H1 (cell line): ENCODE measurements at regions not wholly inside any gene's neighbourhood (a gene's known extent, or its start where the extent isn't known, plus 50 kb on each side); places are given as distances from the start of the nearest gene placed in this dataset.

Experiments
- CTCF ChIA-PET: fragments of 300-600 bp; sonication (Branson Sonifier 250); formaldehyde crosslinking; loops from one replicate; lab custom pipeline; 2021; ENCODE audit not compliant: partially characterized antibody; lab: Charles Lee
- POLR2A ChIA-PET: fragments of 300-600 bp; sonication (Branson Sonifier 250); formaldehyde crosslinking; loops from one replicate; lab custom pipeline; 2021; ENCODE audit warnings: inconsistent platforms; ENCODE audit not compliant: partially characterized antibody; lab: Charles Lee
- DNase-seq, 2 experiments: peaks; one replicate each; pipeline versions ENCODE4 v3.0.0 to v3.0.0-alpha.2; 2010 to 2022; ENCODE audit warnings: low spot score in 2 of 2, low read depth in 1 of 2, mixed read lengths in 1 of 2
- FAIRE-seq: peaks from 2 replicates; lab custom pipeline; 2011; peaks lifted over from hg19 to GRCh38; lab: Jason Lieb, UNC
- H2AFZ ChIP-seq: 2 replicates; pipeline ENCODE4 v1.8.1; 2012; ENCODE audit warnings: low read length, inconsistent platforms
- H2AK5ac ChIP-seq: 2 replicates; pipeline ENCODE4 v1.6.1; 2013; ENCODE audit warnings: low read depth, low read length
- H2BK120ac ChIP-seq: replicated peaks from 2 replicates; pipeline ENCODE3; 2013; ENCODE audit warnings: low read depth, low read length, inconsistent platforms
- H2BK12ac ChIP-seq: 2 replicates; pipeline ENCODE4 v1.6.1; 2013; ENCODE audit warnings: low read depth, low read length
- H2BK15ac ChIP-seq: 2 replicates; pipeline ENCODE4 v1.6.1; 2013; ENCODE audit warnings: low read length
- H2BK20ac ChIP-seq: 2 replicates; pipeline ENCODE4 v1.6.1; 2013; ENCODE audit warnings: low read length
- H2BK5ac ChIP-seq: 2 replicates; pipeline ENCODE4 v1.6.1; 2013; ENCODE audit warnings: low read depth, low read length
- H3K14ac ChIP-seq: 2 replicates; pipeline ENCODE4 v1.6.1; 2013; ENCODE audit warnings: inconsistent platforms; ENCODE audit not compliant: insufficient read length
- H3K18ac ChIP-seq: 2 replicates; pipeline ENCODE4 v1.6.1; 2013; ENCODE audit warnings: low read length; ENCODE audit errors: extremely low read depth
- H3K23ac ChIP-seq: 2 replicates; pipeline ENCODE4 v1.6.1; 2013; ENCODE audit warnings: inconsistent platforms; ENCODE audit not compliant: insufficient read length
- H3K23me2 ChIP-seq: 2 replicates; pipeline ENCODE4 v1.6.1; 2013; ENCODE audit warnings: low read depth, low read length
- H3K27ac ChIP-seq: 2 replicates; pipeline ENCODE4 v1.6.1; 2011; ENCODE audit warnings: low read depth, low read length, inconsistent platforms
- H3K27me3 ChIP-seq, 4 experiments: replicated peaks in 1 of 4; 1 replicate in 1 of 4; 2 replicates in 3 of 4; pipeline versions ENCODE4 v1.6.1 to v1.8.1; 2011 to 2013; ENCODE audit warnings: low read length in 3 of 4, mild to moderate bottlenecking in 3 of 4, inconsistent platforms in 2 of 4, mixed read lengths in 2 of 4, moderate library complexity in 1 of 4; ENCODE audit not compliant: control insufficient read depth in 3 of 4, insufficient read depth in 3 of 4; ENCODE audit errors: extremely low read depth in 1 of 4
- H3K36me3 ChIP-seq, 4 experiments: 2 replicates each; pipeline versions ENCODE4 v1.6.1 to v1.8.1; 2011 to 2013; ENCODE audit warnings: mild to moderate bottlenecking in 4 of 4, low read length in 3 of 4, moderate library complexity in 2 of 4, control low read depth in 1 of 4, inconsistent platforms in 1 of 4; ENCODE audit not compliant: insufficient read depth in 4 of 4, control insufficient read depth in 2 of 4
- H3K4ac ChIP-seq: replicated peaks from 2 replicates; pipeline ENCODE3; 2013; ENCODE audit warnings: low read length, low read depth, mixed read lengths, inconsistent platforms; ENCODE audit not compliant: insufficient read length
- H3K4me1 ChIP-seq, 4 experiments: replicated peaks in 1 of 4; 1 replicate in 1 of 4; 2 replicates in 3 of 4; pipeline versions ENCODE4 v1.6.1 to v1.8.1; 2011 to 2013; ENCODE audit warnings: low read length in 3 of 4, inconsistent platforms in 2 of 4, mixed read lengths in 1 of 4; ENCODE audit not compliant: insufficient read depth in 4 of 4, control insufficient read depth in 3 of 4
- H3K4me2 ChIP-seq, 2 experiments: 2 replicates each; pipeline versions ENCODE4 v1.6.1 to v1.8.1; 2011 to 2013; ENCODE audit warnings: low read depth in 2 of 2, low read length in 2 of 2, control low read depth in 1 of 2, inconsistent platforms in 1 of 2, mild to moderate bottlenecking in 1 of 2; ENCODE audit not compliant: insufficient read depth in 1 of 2
- H3K4me3 ChIP-seq, 4 experiments: fragments of 200-600, 300-600 bp in 1 of 4; sonication (generic), shearing (Covaris generic), sonication (Bioruptor Twin) in 1 of 4; 2 replicates each; pipeline versions ENCODE4 v1.5.1 to v1.8.1; 2011 to 2016; ENCODE audit warnings: low read length in 4 of 4, low read depth in 3 of 4, control low read depth in 2 of 4, inconsistent platforms in 2 of 4, mild to moderate bottlenecking in 2 of 4, mixed read lengths in 1 of 4, moderate library complexity in 1 of 4; ENCODE audit not compliant: insufficient read depth in 2 of 4; ENCODE audit errors: extremely low read depth in 1 of 4
- H3K56ac ChIP-seq: replicated peaks from 2 replicates; pipeline ENCODE3; 2013; ENCODE audit warnings: low read depth, mild to moderate bottlenecking, mixed read lengths, low read length, inconsistent platforms; ENCODE audit not compliant: insufficient read length
- H3K79me1 ChIP-seq: 2 replicates; pipeline ENCODE4 v1.6.1; 2013; ENCODE audit warnings: low read depth, low read length, control low read depth
- H3K79me2 ChIP-seq, 2 experiments: 2 replicates each; pipeline versions ENCODE4 v1.6.1 to v1.8.1; 2012 to 2013; ENCODE audit warnings: low read length in 2 of 2, mild to moderate bottlenecking in 2 of 2, inconsistent platforms in 1 of 2; ENCODE audit not compliant: insufficient read depth in 2 of 2, control insufficient read depth in 1 of 2
- H3K9ac ChIP-seq, 4 experiments: replicated peaks in 1 of 4; 1 replicate in 1 of 4; 2 replicates in 3 of 4; pipeline versions ENCODE4 v1.6.1 to v1.8.1; 2011 to 2013; ENCODE audit warnings: low read depth in 3 of 4, low read length in 3 of 4, control low read depth in 2 of 4, mild to moderate bottlenecking in 2 of 4, moderate library complexity in 2 of 4, inconsistent platforms in 1 of 4; ENCODE audit errors: extremely low read depth in 1 of 4
- H3K9me3 ChIP-seq, 2 experiments: 2 replicates each; pipeline versions ENCODE4 v1.6.1 to v1.8.1; 2012 to 2013; ENCODE audit warnings: mild to moderate bottlenecking in 2 of 2, moderate library complexity in 2 of 2, control low read depth in 1 of 2, inconsistent platforms in 1 of 2, low read depth in 1 of 2, low read length in 1 of 2, mixed read lengths in 1 of 2; ENCODE audit not compliant: insufficient read depth in 2 of 2
- H4K20me1 ChIP-seq, 2 experiments: replicated peaks in 1 of 2; 2 replicates each; pipeline versions ENCODE3 to v1.8.1; 2011 to 2013; ENCODE audit warnings: inconsistent platforms in 2 of 2, low read length in 2 of 2, mild to moderate bottlenecking in 1 of 2; ENCODE audit not compliant: insufficient read depth in 2 of 2, control insufficient read depth in 1 of 2
- H4K5ac ChIP-seq: 2 replicates; pipeline ENCODE4 v1.6.1; 2013; ENCODE audit warnings: low read length, low read depth, mixed read lengths, inconsistent platforms; ENCODE audit not compliant: insufficient read length
- H4K8ac ChIP-seq: 2 replicates; pipeline ENCODE4 v1.8.0; 2013; ENCODE audit warnings: mild to moderate bottlenecking, moderate library complexity, low read length, inconsistent platforms; ENCODE audit not compliant: insufficient read depth; ENCODE audit errors: extremely low read depth
- H4K91ac ChIP-seq: replicated peaks from 2 replicates; pipeline ENCODE3; 2013; ENCODE audit warnings: low read length, mixed read lengths, inconsistent platforms; ENCODE audit not compliant: insufficient read length
- CBX5 ChIP-seq: fragments of 300-800, 300-1000 bp; sonication (generic); IDR thresholded peaks from 2 replicates; pipeline ENCODE4 v1.7.1; 2016; ENCODE audit warnings: antibody characterized with exemption, low read length, low read depth
- CEBPB ChIP-seq: IDR thresholded peaks from 2 replicates; pipeline ENCODE4 v1.6.1; 2012; ENCODE audit warnings: low read depth, low read length
- GABPA ChIP-seq: IDR thresholded peaks from 2 replicates; pipeline ENCODE4 v1.6.1; 2011; ENCODE audit warnings: mild to moderate bottlenecking, low read length, moderate library complexity, borderline replicate concordance; ENCODE audit not compliant: insufficient read depth
- POU5F1 ChIP-seq: IDR thresholded peaks from 2 replicates; pipeline ENCODE4 v1.6.1; 2011; ENCODE audit warnings: low read depth, mild to moderate bottlenecking, low read length, moderate library complexity
- TAF1 ChIP-seq: IDR thresholded peaks from 2 replicates; pipeline ENCODE4 v1.6.1; 2011; ENCODE audit warnings: mild to moderate bottlenecking, low read depth, low read length
- WGBS, 2 experiments: shearing (Covaris generic) in 1 of 2; methylation state at CpG; one replicate each; pipeline versions ENCODE4 v1.1.6 to v1.1.7; 2013 to 2015; ENCODE audit warnings: low lambda C conversion rate in 2 of 2, mixed read lengths in 2 of 2, inconsistent platforms in 1 of 2, low coverage in 1 of 2, missing lambda C conversion rate in 1 of 2; ENCODE audit not compliant: insufficient replicate concordance in 2 of 2, insufficient coverage in 1 of 2, insufficient read length in 1 of 2; ENCODE audit errors: extremely low coverage in 1 of 2, missing lambda C conversion rate in 1 of 2; 5-methylcytosine and 5-hydroxymethylcytosine counted together
- TF ChIP-seq, protein P1 (sequence below): IDR thresholded peaks from 2 replicates; pipeline ENCODE4 v1.6.1; 2012; ENCODE audit warnings: inconsistent platforms

DNA sequence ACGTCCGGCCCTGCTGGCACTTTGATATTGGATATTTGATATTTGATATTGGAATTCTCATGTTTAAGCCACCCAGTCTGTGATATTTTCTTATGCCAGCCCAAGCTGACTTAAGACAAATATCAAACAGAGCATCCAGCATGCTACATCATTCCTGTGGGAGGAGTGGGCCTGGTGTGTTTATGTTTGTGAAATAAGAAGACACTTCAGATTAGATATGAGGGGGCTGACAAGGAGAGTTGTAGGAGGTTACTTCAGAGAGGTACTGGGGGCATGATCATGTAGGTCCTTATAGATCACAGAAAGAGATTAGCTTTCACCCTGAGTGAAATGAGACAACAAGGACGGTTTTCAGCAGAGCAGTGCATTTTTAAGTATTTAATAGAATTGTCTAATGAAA lies 382.9 kb downstream of the SEMA3D start:
- Histone ChIP-seq H3K56ac (no peak overlapping the region), H2BK5ac (no peak overlapping the region), H3K9me3 (no peaks in the 10 kb centered on the region), H3K4me3 (no peak overlapping the region), H3K23ac (no peak overlapping the region), H3K36me3 (no peaks in the 10 kb centered on the region), H4K5ac (no peak overlapping the region), H3K14ac (no peak overlapping the region), H3K79me2 (no peaks in the 10 kb centered on the region), H2BK120ac (no peak overlapping the region), H4K8ac (no peak overlapping the region), H4K20me1 (no peaks in the 10 kb centered on the region), H3K4me1 (peaks cover 0 to 3% (median 0%) of the 10 kb centered on the region in 4 experiments; a peak in 1 of 7 replicates), H3K4ac (no peak overlapping the region), H2AK5ac (no peak overlapping the region), H3K9ac (no peak overlapping the region), H3K79me1 (no peaks in the 10 kb centered on the region), H2AFZ (no peak overlapping the region), H4K91ac (no peak overlapping the region), H3K27me3 (no peaks in the 10 kb centered on the region), H2BK15ac (no peak overlapping the region), H2BK20ac (no peak overlapping the region), H2BK12ac (no peak overlapping the region), H3K18ac (no peak overlapping the region)
- CTCF ChIA-PET: no interaction called here
- 91% methylated on average over 3 of the region's 3 CpGs; no CpG with 5 or more reads in 1 of the 2 experiments for WGBS, 2 experiments
- no peak for DNase-seq
- FAIRE-seq: no peak
- POLR2A ChIA-PET: no interaction called here
- TF ChIP-seq GABPA: no peak
- TF ChIP-seq, protein P1, sequence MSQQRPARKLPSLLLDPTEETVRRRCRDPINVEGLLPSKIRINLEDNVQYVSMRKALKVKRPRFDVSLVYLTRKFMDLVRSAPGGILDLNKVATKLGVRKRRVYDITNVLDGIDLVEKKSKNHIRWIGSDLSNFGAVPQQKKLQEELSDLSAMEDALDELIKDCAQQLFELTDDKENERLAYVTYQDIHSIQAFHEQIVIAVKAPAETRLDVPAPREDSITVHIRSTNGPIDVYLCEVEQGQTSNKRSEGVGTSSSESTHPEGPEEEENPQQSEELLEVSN: no peak
- no peak for TF ChIP-seq TAF1
- no peak for TF ChIP-seq POU5F1
- TF ChIP-seq CBX5: no peak
- no peak for TF ChIP-seq CEBPB
- TF ChIP-seq, all 59 proteins: peak for 0
- Histone ChIP-seq H3K27ac (no peak overlapping the region), H3K23me2 (no peaks in the 10 kb centered on the region), H3K4me2 (no peak overlapping the region)
